CD4-positive, CD25-positive, alpha-beta regulatory T cell (primary cell): ENCODE measurements at regions not wholly inside any gene's neighbourhood (a gene's known extent, or its start where the extent isn't known, plus 50 kb on each side); places are given as distances from the start of the nearest gene placed in this dataset.

Experiments
- ATAC-seq, 2 donors: fragments of 150-1000 bp; cut with Tn5 transposase; one replicate each; pipeline ENCODE4 v1.10.0; 2021; ENCODE audit warnings: low read depth in 2 of 2, moderate number of reproducible peaks in 2 of 2, moderate library complexity in 1 of 2
- DNase-seq, 3 donors: peaks; one replicate each; pipeline versions ENCODE4 v3.0.0 to v3.0.0-alpha.2; 2012 to 2022; ENCODE audit warnings: mixed read lengths in 1 of 3
- H3K27ac ChIP-seq: one replicate; pipeline ENCODE4 v1.7.0; 2013; ENCODE audit warnings: mild to moderate bottlenecking, low read length; ENCODE audit not compliant: insufficient read depth, poor library complexity, severe bottlenecking
- H3K27me3 ChIP-seq: one replicate; pipeline ENCODE4 v1.7.0; 2013; ENCODE audit warnings: low read length; ENCODE audit not compliant: control insufficient read depth, insufficient read depth
- H3K36me3 ChIP-seq: one replicate; pipeline ENCODE4 v1.7.0; 2013; ENCODE audit warnings: mild to moderate bottlenecking, low read length, moderate library complexity; ENCODE audit not compliant: control insufficient read depth, insufficient read depth
- H3K4me1 ChIP-seq: 2 replicates; pipeline ENCODE4 v1.7.0; 2013; ENCODE audit warnings: mild to moderate bottlenecking, low read length; ENCODE audit not compliant: insufficient read depth, control insufficient read depth, poor library complexity, severe bottlenecking
- H3K4me3 ChIP-seq: one replicate; pipeline ENCODE4 v1.7.0; 2013; ENCODE audit warnings: low read depth, mild to moderate bottlenecking, low read length, moderate library complexity
- H3K9me3 ChIP-seq, 2 experiments: 1 replicate in 1 of 2; 2 replicates in 1 of 2; pipeline ENCODE4 v1.7.0; 2013; ENCODE audit warnings: low read length in 2 of 2, mild to moderate bottlenecking in 1 of 2, moderate library complexity in 1 of 2; ENCODE audit not compliant: control insufficient read depth in 2 of 2
- H3K27ac Mint-ChIP-seq, 3 donors: one replicate each; pipeline ENCODE4 v1.8.0; 2020 to 2022; ENCODE audit warnings: mild to moderate bottlenecking in 3 of 3, mixed read lengths in 3 of 3, moderate library complexity in 2 of 3
- H3K27me3 Mint-ChIP-seq: one replicate; pipeline ENCODE4 v1.8.0; 2022; ENCODE audit warnings: mild to moderate bottlenecking, mixed read lengths
- H3K36me3 Mint-ChIP-seq: one replicate; pipeline ENCODE4 v1.8.0; 2020; ENCODE audit warnings: mixed read lengths
- H3K4me1 Mint-ChIP-seq, 4 donors: one replicate each; pipeline ENCODE4 v1.8.0; 2020 to 2022; ENCODE audit warnings: mixed read lengths in 4 of 4, mild to moderate bottlenecking in 1 of 4
- H3K4me3 Mint-ChIP-seq, 4 donors: one replicate each; pipeline ENCODE4 v1.8.0; 2020 to 2022; ENCODE audit warnings: mild to moderate bottlenecking in 4 of 4, mixed read lengths in 4 of 4, moderate library complexity in 3 of 4
- H3K9me3 Mint-ChIP-seq, 7 donors: one replicate each; pipeline ENCODE4 v1.8.0; 2020 to 2022; ENCODE audit warnings: mixed read lengths in 7 of 7, mild to moderate bottlenecking in 3 of 7, moderate library complexity in 2 of 7

GRCh38 chr4:31069151-31069550 lies 349.0 kb downstream of the PCDH7 start:
- H3K27ac ChIP-seq = no peak overlapping the region
- Mint-ChIP-seq H3K27me3 (no peaks in the 10 kb centered on the region), H3K27ac (no peak overlapping the region), H3K36me3 (no peaks in the 10 kb centered on the region), H3K4me3 (no peak overlapping the region), H3K4me1 (no peaks in the 10 kb centered on the region), H3K9me3 (peaks cover 3 to 17% (median 14%) of the 10 kb centered on the region in 7 donors)
- no peaks in the 10 kb centered on the region for H3K4me1 ChIP-seq
- no peak for DNase-seq
- H3K4me3 ChIP-seq = no peak overlapping the region
- H3K9me3 ChIP-seq = peaks cover 0 to 4% of the 10 kb centered on the region in 2 experiments
- no peak for ATAC-seq
- no peaks in the 10 kb centered on the region for H3K36me3 ChIP-seq
- no peaks in the 10 kb centered on the region for H3K27me3 ChIP-seq

GRCh38 chr4:31071508-31072486 lies 351.6 kb downstream of the PCDH7 start:
- Histone ChIP-seq H3K4me3 (no peak overlapping the region), H3K4me1 (no peaks in the 10 kb centered on the region), H3K36me3 (no peaks in the 10 kb centered on the region), H3K27ac (no peak overlapping the region), H3K9me3 (peaks cover 0 to 6% of the 10 kb centered on the region in 2 experiments), H3K27me3 (no peaks in the 10 kb centered on the region)
- H3K4me3 Mint-ChIP-seq = no peak overlapping the region
- H3K36me3 Mint-ChIP-seq = no peaks in the 10 kb centered on the region
- ATAC-seq (no peak), DNase-seq (no peak)
- H3K9me3 Mint-ChIP-seq = peaks cover 3 to 26% (median 13%) of the 10 kb centered on the region in 7 donors
- no peaks in the 10 kb centered on the region for H3K4me1 Mint-ChIP-seq
- H3K27ac Mint-ChIP-seq = no peak overlapping the region
- no peaks in the 10 kb centered on the region for H3K27me3 Mint-ChIP-seq

- ATAC-seq = no peak
- H3K4me1 ChIP-seq = no peaks in the 10 kb centered on the region
- H3K9me3 Mint-ChIP-seq = peaks cover 7 to 21% (median 12%) of the 10 kb centered on the region in 7 donors
These were observed 355.8 kb downstream of the PCDH7 start for GRCh38 chr4:31075969-31076368.

GRCh38 chr4:31078661-31079060 lies 358.5 kb downstream of the PCDH7 start:
- H3K9me3 Mint-ChIP-seq = peaks cover 1 to 16% (median 8%) of the 10 kb centered on the region in 7 donors

More at GRCh38 chr4:31075969-31076368, 355.8 kb downstream of the PCDH7 start:
- Histone ChIP-seq H3K27ac (no peak overlapping the region), H3K9me3 (peaks cover 0 to 6% of the 10 kb centered on the region in 2 experiments), H3K27me3 (no peaks in the 10 kb centered on the region), H3K4me3 (no peak overlapping the region), H3K36me3 (no peaks in the 10 kb centered on the region)
- Mint-ChIP-seq H3K4me3 (no peak overlapping the region), H3K36me3 (no peaks in the 10 kb centered on the region), H3K27ac (no peak overlapping the region), H3K4me1 (no peaks in the 10 kb centered on the region), H3K27me3 (no peaks in the 10 kb centered on the region)
- DNase-seq = no peak

GRCh38 chr4:31080887-31081286 lies 360.7 kb downstream of the PCDH7 start:
- Mint-ChIP-seq H3K27me3 (no peaks in the 10 kb centered on the region), H3K9me3 (peaks cover 0 to 17% (median 9%) of the 10 kb centered on the region in 7 donors), H3K4me3 (no peak overlapping the region), H3K4me1 (no peaks in the 10 kb centered on the region), H3K27ac (no peak overlapping the region), H3K36me3 (no peaks in the 10 kb centered on the region)
- ATAC-seq = no peak
- H3K27ac ChIP-seq = no peak overlapping the region
- H3K9me3 ChIP-seq = no peaks in the 10 kb centered on the region
- H3K27me3 ChIP-seq = no peaks in the 10 kb centered on the region
- no peaks in the 10 kb centered on the region for H3K36me3 ChIP-seq
- no peak for DNase-seq
- H3K4me1 ChIP-seq = no peaks in the 10 kb centered on the region
- H3K4me3 ChIP-seq = no peak overlapping the region

More at GRCh38 chr4:31078661-31079060, 358.5 kb downstream of the PCDH7 start:
- Mint-ChIP-seq H3K27ac (no peak overlapping the region), H3K4me1 (no peaks in the 10 kb centered on the region), H3K27me3 (no peaks in the 10 kb centered on the region), H3K4me3 (no peak overlapping the region), H3K36me3 (no peaks in the 10 kb centered on the region)
- ATAC-seq (no peak), DNase-seq (no peak)
- H3K36me3 ChIP-seq = no peaks in the 10 kb centered on the region
- H3K9me3 ChIP-seq = peaks cover 0 to 6% of the 10 kb centered on the region in 2 experiments
- no peaks in the 10 kb centered on the region for H3K4me1 ChIP-seq
- no peaks in the 10 kb centered on the region for H3K27me3 ChIP-seq
- H3K4me3 ChIP-seq = no peak overlapping the region
- no peak overlapping the region for H3K27ac ChIP-seq

- Mint-ChIP-seq H3K27ac (no peak overlapping the region), H3K36me3 (no peaks in the 10 kb centered on the region), H3K9me3 (peaks cover 0 to 17% (median 9%) of the 10 kb centered on the region in 7 donors), H3K4me1 (no peaks in the 10 kb centered on the region), H3K27me3 (no peaks in the 10 kb centered on the region), H3K4me3 (no peak overlapping the region)
- DNase-seq = no peak
- Histone ChIP-seq H3K4me1 (no peaks in the 10 kb centered on the region), H3K36me3 (no peaks in the 10 kb centered on the region), H3K4me3 (no peak overlapping the region), H3K27ac (no peak overlapping the region), H3K9me3 (no peaks in the 10 kb centered on the region), H3K27me3 (no peaks in the 10 kb centered on the region)
- no peak for ATAC-seq
These were observed 361.2 kb downstream of the PCDH7 start for GRCh38 chr4:31081366-31081765.

GRCh38 chr4:31083456-31083855 lies 363.3 kb downstream of the PCDH7 start:
- no peak overlapping the region for H3K4me3 Mint-ChIP-seq
- ATAC-seq = no peak
- Histone ChIP-seq H3K4me1 (no peaks in the 10 kb centered on the region), H3K9me3 (no peaks in the 10 kb centered on the region), H3K27me3 (no peaks in the 10 kb centered on the region), H3K36me3 (no peaks in the 10 kb centered on the region), H3K27ac (no peak overlapping the region), H3K4me3 (no peak overlapping the region)
- DNase-seq = no peak
- no peak overlapping the region for H3K27ac Mint-ChIP-seq
- H3K9me3 Mint-ChIP-seq = peaks cover 0 to 18% (median 7%) of the 10 kb centered on the region in 7 donors
- H3K36me3 Mint-ChIP-seq = no peaks in the 10 kb centered on the region
- H3K27me3 Mint-ChIP-seq = no peaks in the 10 kb centered on the region
- H3K4me1 Mint-ChIP-seq = no peaks in the 10 kb centered on the region
